K562 (cell line): ENCODE measurements at regions not wholly inside any gene's neighbourhood (a gene's known extent, or its start where the extent isn't known, plus 50 kb on each side); places are given as distances from the start of the nearest gene placed in this dataset.

Experiments used
- ATAC-seq: fragments of 200-7000 bp; cut with Tn5 transposase; 3 replicates; pipeline ENCODE4 v1.9.1; 2020; ENCODE audit warnings: moderate library complexity
- BruUV-seq: library from RNA; stranded (reverse); fragments of 400-500 nt; replicated peaks from 2 replicates; lab custom pipeline; 2021; lab: Mats Ljungman, UMichigan
- CTCF ChIA-PET: fragments of 300-600 bp; formaldehyde crosslinking; extraction: SDS; loops from one replicate; lab custom pipeline; 2021; ENCODE audit warnings: low intra/inter-chr PET ratio; lab: Yijun Ruan, JAX
- POLR2A ChIA-PET: fragments of 300-600, 350-650 bp; sonication (Branson Sonifier 250); formaldehyde crosslinking; extraction: SDS; loops from one replicate; lab custom pipeline; 2021; ENCODE audit warnings: antibody characterized with exemption, inconsistent platforms; lab: Yijun Ruan, JAX
- DNase-seq, 4 experiments: peaks; one replicate each; pipeline versions ENCODE4 v3.0.0 to v3.0.0-alpha.2; 2011 to 2018; ENCODE audit warnings: low spot score in 3 of 4, mixed read lengths in 3 of 4; ENCODE audit errors: extremely low read depth in 1 of 4
- FAIRE-seq: peaks from 2 replicates; lab custom pipeline; 2011; peaks lifted over from hg19 to GRCh38; lab: Jason Lieb, UNC
- H2AFZ ChIP-seq: 2 replicates; pipeline ENCODE4 v1.6.0; 2011; ENCODE audit warnings: low read depth, low read length, control low read depth, inconsistent platforms
- H3K27ac ChIP-seq: fragments of 200-600 bp; 3 replicates; pipeline ENCODE4 v1.8.0; 2011; ENCODE audit warnings: low read depth, mild to moderate bottlenecking, control low read depth, inconsistent platforms, low read length, moderate library complexity, mixed read lengths; ENCODE audit errors: extremely low read depth
- H3K27me3 ChIP-seq, 2 experiments: fragments of 300-600 bp in 1 of 2; 2 replicates in 1 of 2; 3 replicates in 1 of 2; pipeline versions ENCODE4 v1.6.0 to v1.8.0; 2011; ENCODE audit warnings: inconsistent platforms in 2 of 2, low read length in 2 of 2, mild to moderate bottlenecking in 1 of 2, mixed read lengths in 1 of 2, moderate library complexity in 1 of 2; ENCODE audit not compliant: control insufficient read depth in 2 of 2, insufficient read depth in 2 of 2
- H3K36me3 ChIP-seq: fragments of 300-600 bp; 3 replicates; pipeline ENCODE4 v1.8.0; 2011; ENCODE audit warnings: mild to moderate bottlenecking, low read length, inconsistent platforms; ENCODE audit not compliant: control insufficient read depth, insufficient read depth
- H3K4me1 ChIP-seq, 2 experiments: fragments of 200-600 bp in 1 of 2; replicated peaks in 1 of 2; 2 replicates in 1 of 2; 3 replicates in 1 of 2; pipeline versions ENCODE4 v1.5.1 to v1.8.0; 2011; ENCODE audit warnings: inconsistent platforms in 2 of 2, low read length in 2 of 2, mild to moderate bottlenecking in 1 of 2, mixed read lengths in 1 of 2, moderate library complexity in 1 of 2; ENCODE audit not compliant: control insufficient read depth in 2 of 2, insufficient read depth in 2 of 2
- H3K4me2 ChIP-seq: 2 replicates; pipeline ENCODE4 v1.6.1; 2011; ENCODE audit warnings: low read length, control low read depth, inconsistent platforms, mixed read lengths; ENCODE audit not compliant: insufficient read depth
- H3K4me3 ChIP-seq: fragments of 200-600 bp; sonication (generic), shearing (Covaris generic); 2 replicates; pipeline ENCODE4 v1.5.1; 2016; ENCODE audit warnings: control low read depth, inconsistent platforms
- H3K79me2 ChIP-seq: fragments of 200-600 bp; 3 replicates; pipeline ENCODE4 v1.8.0; 2011; ENCODE audit warnings: low read length, inconsistent platforms; ENCODE audit not compliant: control insufficient read depth, insufficient read depth
- H3K9ac ChIP-seq, 2 experiments: 2 replicates each; pipeline versions ENCODE4 v1.6.0 to v1.6.1; 2011; ENCODE audit warnings: low read depth in 2 of 2, low read length in 2 of 2, control low read depth in 1 of 2, inconsistent platforms in 1 of 2, mild to moderate bottlenecking in 1 of 2, mixed read lengths in 1 of 2; ENCODE audit not compliant: insufficient read depth in 1 of 2
- H3K9me1 ChIP-seq: one replicate; pipeline ENCODE4 v1.6.0; 2011; ENCODE audit warnings: inconsistent platforms, mild to moderate bottlenecking, low read length, moderate library complexity; ENCODE audit not compliant: control insufficient read depth, insufficient read depth
- H3K9me3 ChIP-seq: replicated peaks from 2 replicates; pipeline ENCODE4 v1.5.1; 2011; ENCODE audit warnings: low read depth, low read length, inconsistent platforms; ENCODE audit not compliant: control insufficient read depth, insufficient read depth
- H4K20me1 ChIP-seq: replicated peaks from 2 replicates; pipeline ENCODE4 v1.6.1; 2011; ENCODE audit warnings: low read length, inconsistent platforms, mixed read lengths; ENCODE audit not compliant: control insufficient read depth, insufficient read depth
- CHCHD3 ChIP-seq: fragments of 250-450 bp; sonication (Bioruptor Pico); IDR thresholded peaks from 2 replicates; pipeline ENCODE4 v2.1.2; 2022; ENCODE audit warnings: mild to moderate bottlenecking
- DPF2 ChIP-seq: fragments of 450-650 bp; IDR thresholded peaks from 2 replicates; pipeline ENCODE4 v1.6.1; 2016
- ELK3 ChIP-seq: fragments of 450-650 bp; formaldehyde crosslinking; IDR thresholded peaks from 2 replicates; pipeline ENCODE4 v1.4.0; 2020; ENCODE audit warnings: mild to moderate bottlenecking
- FOS ChIP-seq: IDR thresholded peaks from 3 replicates; pipeline ENCODE4 v1.6.1; 2011; ENCODE audit not compliant: insufficient read length; ENCODE audit errors: extremely low read depth
- GABPB1 ChIP-seq: sonication (generic); formaldehyde crosslinking; IDR thresholded peaks from 2 replicates; pipeline ENCODE4 v1.8.0; 2022; ENCODE audit warnings: mild to moderate bottlenecking, missing genetic modification reagents
- HDAC6 ChIP-seq: IDR thresholded peaks from 2 replicates; pipeline ENCODE4 v1.6.1; 2012; ENCODE audit warnings: low read depth, mild to moderate bottlenecking, control low read depth, inconsistent platforms, low read length, moderate library complexity
- KAT8 ChIP-seq: fragments of 450-650 bp; IDR thresholded peaks from 2 replicates; pipeline ENCODE4 v1.6.1; 2016; ENCODE audit warnings: low read depth, mild to moderate bottlenecking
- KDM2B ChIP-seq: fragments of 250-450 bp; sonication (Bioruptor Pico); IDR thresholded peaks from 2 replicates; pipeline ENCODE4 v1.8.0; 2021; ENCODE audit warnings: mild to moderate bottlenecking, moderate library complexity
- KLF1 ChIP-seq: fragments of 450-650 bp; IDR thresholded peaks from 2 replicates; pipeline ENCODE4 v1.6.1; 2016; ENCODE audit warnings: missing genetic modification characterization, missing compliant biosample characterization
- MNT ChIP-seq, 2 experiments: fragments of 450-650 bp; conservative IDR thresholded peaks; 2 replicates each; pipeline ENCODE4 v1.6.1; 2017; ENCODE audit warnings: mild to moderate bottlenecking in 2 of 2, moderate library complexity in 2 of 2
- MXD1 ChIP-seq: fragments of 250-450 bp; sonication (Bioruptor Pico); IDR thresholded peaks from 2 replicates; pipeline ENCODE4 v1.8.0; 2021; ENCODE audit warnings: borderline replicate concordance, mild to moderate bottlenecking, moderate library complexity; ENCODE audit not compliant: poor library complexity, severe bottlenecking
- RB1 ChIP-seq: fragments of 450-650 bp; IDR thresholded peaks from 2 replicates; pipeline ENCODE4 v1.6.1; 2017; ENCODE audit warnings: low read depth, mild to moderate bottlenecking
- RNF219 ChIP-seq: fragments of 250-450 bp; sonication (Bioruptor Pico); IDR thresholded peaks from 2 replicates; pipeline ENCODE4 v1.5.0; 2022; ENCODE audit warnings: mild to moderate bottlenecking
- ZBTB12 ChIP-seq: fragments of 250-450 bp; sonication (Bioruptor Pico); IDR thresholded peaks from 2 replicates; pipeline ENCODE4 v1.4.0; 2020
- ZFP30 ChIP-seq: fragments of 250-450 bp; sonication (Bioruptor Pico); IDR thresholded peaks from 2 replicates; pipeline ENCODE4 v1.8.0; 2022; ENCODE audit warnings: moderate library complexity, mild to moderate bottlenecking, inconsistent platforms, borderline replicate concordance
- ZZZ3 ChIP-seq: fragments of 450-650 bp; IDR thresholded peaks from 2 replicates; pipeline ENCODE4 v1.6.1; 2016; ENCODE audit warnings: antibody characterized with exemption, mild to moderate bottlenecking, moderate library complexity
- WGBS: fragments of 100-300 bp; shearing (Covaris generic); methylation state at CpG from one replicate; pipeline ENCODE4 v1.1.6; 2016; ENCODE audit warnings: low coverage, mixed read lengths; ENCODE audit not compliant: insufficient coverage; ENCODE audit errors: missing lambda C conversion rate; 5-methylcytosine and 5-hydroxymethylcytosine counted together
- in situ Hi-C: fragments of 300-500 bp; cut with MboI; formaldehyde crosslinking; loops from 4 replicates; pipeline ENCODE4 v1.15.0; 2018; ENCODE audit warnings: inconsistent platforms, mixed read lengths
- intact Hi-C: fragments of 100-400 bp; cut with micrococcal nuclease; formaldehyde crosslinking; loops from 2 replicates; pipeline ENCODE4 v1.14.2; 2022
- TF ChIP-seq, protein P1 (sequence below): sonication (generic); formaldehyde crosslinking; IDR thresholded peaks from 2 replicates; pipeline ENCODE4 v1.8.0; 2022; ENCODE audit warnings: missing genetic modification reagents, mild to moderate bottlenecking, borderline replicate concordance

- no peak overlapping the region for H3K4me2 ChIP-seq
- ChIA-PET CTCF (no interaction called here), POLR2A (no interaction called here)
- no peak overlapping the region for H3K9ac ChIP-seq
- no peaks in the 10 kb centered on the region for H3K4me1 ChIP-seq
- BruUV-seq: no TSS peak
- ATAC-seq (no peak), FAIRE-seq (no peak), DNase-seq (no peak)
- no peaks in the 10 kb centered on the region for H4K20me1 ChIP-seq
- intact Hi-C loops (no loop called here), in situ Hi-C loops (no loop called here)
- no peak overlapping the region for H3K27ac ChIP-seq
- H3K4me3 ChIP-seq: no peak overlapping the region
- no peaks in the 10 kb centered on the region for H3K9me1 ChIP-seq
- no peaks in the 10 kb centered on the region for H3K79me2 ChIP-seq
- H3K27me3 ChIP-seq: no peaks in the 10 kb centered on the region
- no peaks in the 10 kb centered on the region for H3K9me3 ChIP-seq
- no peak overlapping the region for H2AFZ ChIP-seq
- no peaks in the 10 kb centered on the region for H3K36me3 ChIP-seq
- WGBS: 3% methylated on average over 2 of the region's 2 CpGs
- TF ChIP-seq KDM2B (CRISPR knock-in tag) (no peak), ZZZ3 (no peak), MXD1 (CRISPR knock-in tag) (no peak), DPF2 (no peak), ELK3 (no peak), KLF1 (no peak), FOS (no peak), RB1 (no peak), RNF219 (CRISPR knock-in tag) (no peak), GABPB1 (CRISPR knock-in tag) (no peak), ZFP30 (CRISPR knock-in tag) (no peak), KAT8 (no peak), MNT (conservative IDR thresholded peaks at IDR 0.05) (no peak), HDAC6 (no peak), CHCHD3 (CRISPR knock-in tag) (no peak), ZBTB12 (CRISPR knock-in tag) (no peak)
- TF ChIP-seq, protein P1, sequence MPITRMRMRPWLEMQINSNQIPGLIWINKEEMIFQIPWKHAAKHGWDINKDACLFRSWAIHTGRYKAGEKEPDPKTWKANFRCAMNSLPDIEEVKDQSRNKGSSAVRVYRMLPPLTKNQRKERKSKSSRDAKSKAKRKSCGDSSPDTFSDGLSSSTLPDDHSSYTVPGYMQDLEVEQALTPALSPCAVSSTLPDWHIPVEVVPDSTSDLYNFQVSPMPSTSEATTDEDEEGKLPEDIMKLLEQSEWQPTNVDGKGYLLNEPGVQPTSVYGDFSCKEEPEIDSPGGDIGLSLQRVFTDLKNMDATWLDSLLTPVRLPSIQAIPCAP (CRISPR knock-in tag): no peak
Measured at GRCh38 chr3:192061426-192061825, 600.5 kb downstream of the PYDC2 start.
